PC-3 (cell line): ENCODE measurements at regions not wholly inside any gene's neighbourhood (a gene's known extent, or its start where the extent isn't known, plus 50 kb on each side); places are given as distances from the start of the nearest gene placed in this dataset.
"Not testable (repeated sequence)": the region's sequence is repeated elsewhere in the genome, so short reads cannot be mapped to it uniquely, and the experiment has no call there.

Source experiments
- ATAC-seq: fragments of 200-7000 bp; cut with Tn5 transposase; 2 replicates; pipeline ENCODE4 v1.9.1; 2020; ENCODE audit warnings: mild to moderate bottlenecking, moderate library complexity
- BruUV-seq: library from RNA; stranded (reverse); fragments of 400-500 nt; replicated peaks from 2 replicates; lab custom pipeline; 2021; lab: Mats Ljungman, UMichigan
- CTCF ChIA-PET: fragments of 300-600 bp; sonication (Branson Sonifier 250); formaldehyde crosslinking; loops from one replicate; lab custom pipeline; 2022; ENCODE audit warnings: antibody characterized with exemption; lab: Charles Lee
- POLR2A ChIA-PET: fragments of 300-600 bp; sonication (Branson Sonifier 250); formaldehyde crosslinking; loops from one replicate; lab custom pipeline; 2022; ENCODE audit warnings: antibody characterized with exemption; ENCODE audit not compliant: unreplicated experiment; lab: Charles Lee
- DNase-seq: peaks from one replicate; pipeline ENCODE4 v3.0.0-alpha.2; 2015
- H2AFZ ChIP-seq: fragments of 300-600 bp; sonication (generic); 2 replicates; pipeline ENCODE4 v1.6.0; 2016; ENCODE audit warnings: antibody characterized with exemption, low read length
- H3F3A ChIP-seq: fragments of 300-600 bp; sonication (generic); one replicate; pipeline ENCODE4 v1.6.0; 2017; ENCODE audit warnings: antibody characterized with exemption, low read length, control low read depth, mild to moderate bottlenecking; ENCODE audit not compliant: unreplicated experiment
- H3K27ac ChIP-seq: fragments of 300-600 bp; sonication (generic); 2 replicates; pipeline ENCODE4 v1.5.1; 2016; ENCODE audit warnings: mild to moderate bottlenecking, low read length
- H3K27me3 ChIP-seq: fragments of 300-600 bp; sonication (generic); 2 replicates; pipeline ENCODE4 v1.6.1; 2016; ENCODE audit warnings: low read length, mixed read lengths
- H3K36me3 ChIP-seq: fragments of 300-600 bp; sonication (generic); 2 replicates; pipeline ENCODE4 v1.6.1; 2016; ENCODE audit warnings: low read depth, mixed run types, low read length, mixed read lengths
- H3K4me1 ChIP-seq: fragments of 300-600 bp; sonication (generic); 2 replicates; pipeline ENCODE4 v1.5.1; 2016; ENCODE audit warnings: low read length; ENCODE audit not compliant: insufficient read depth
- H3K4me2 ChIP-seq: fragments of 300-600 bp; sonication (generic); 2 replicates; pipeline ENCODE4 v1.6.0; 2016; ENCODE audit warnings: low read length
- H3K4me3 ChIP-seq: fragments of 300-600 bp; sonication (generic); 2 replicates; pipeline ENCODE4 v1.5.1; 2016; ENCODE audit warnings: mild to moderate bottlenecking, low read length, mixed read lengths
- H3K79me2 ChIP-seq: fragments of 300-600 bp; sonication (generic); 2 replicates; pipeline ENCODE4 v1.6.1; 2017; ENCODE audit warnings: low read length, mixed read lengths
- H3K9ac ChIP-seq: fragments of 300-600 bp; sonication (generic); 2 replicates; pipeline ENCODE4 v1.6.0; 2016; ENCODE audit warnings: mild to moderate bottlenecking, low read length
- H3K9me2 ChIP-seq: fragments of 300-600 bp; sonication (generic); replicated peaks from 2 replicates; pipeline ENCODE4 v1.6.1; 2016; ENCODE audit warnings: mixed run types, low read length, mixed read lengths
- H3K9me3 ChIP-seq: fragments of 300-600 bp; sonication (generic); 2 replicates; pipeline ENCODE4 v1.6.1; 2016; ENCODE audit warnings: low read length, mixed read lengths
- H4K20me1 ChIP-seq: fragments of 300-600 bp; sonication (generic); 2 replicates; pipeline ENCODE4 v1.6.1; 2016; ENCODE audit warnings: low read length, mixed read lengths
- CTCF ChIP-seq: fragments of 300-600 bp; sonication (generic); conservative IDR thresholded peaks from 2 replicates; pipeline ENCODE4 v1.5.1; 2017; ENCODE audit warnings: antibody characterized with exemption, low read depth, mild to moderate bottlenecking, low read length
- EZH2 ChIP-seq: fragments of 300-600 bp; sonication (generic); IDR thresholded peaks from one replicate; pipeline ENCODE4 v1.6.1; 2017; ENCODE audit warnings: antibody characterized with exemption, mild to moderate bottlenecking, low read length; ENCODE audit not compliant: unreplicated experiment
- EZH2phosphoT487 ChIP-seq: fragments of 300-600 bp; sonication (generic); IDR thresholded peaks from 2 replicates; pipeline ENCODE4 v1.6.1; 2018; ENCODE audit warnings: mild to moderate bottlenecking, antibody characterized with exemption, low read length, borderline replicate concordance
- intact Hi-C: fragments of 100-400 bp; cut with micrococcal nuclease; formaldehyde crosslinking; loops from 2 replicates; pipeline ENCODE4 v1.9.0; 2023

GRCh38 chr7:115210552-115210951, 288.7 kb downstream of the MDFIC start:
- ATAC-seq, result no peak
- Histone ChIP-seq H3K27me3 (no peaks in the 10 kb centered on the region), H3K4me2 (no peak overlapping the region), H4K20me1 (no peaks in the 10 kb centered on the region), H3F3A (no peaks in the 10 kb centered on the region), H3K79me2 (no peaks in the 10 kb centered on the region), H2AFZ (no peak overlapping the region), H3K36me3 (no peaks in the 10 kb centered on the region), H3K27ac (no peak overlapping the region), H3K9me2 (no peaks in the 10 kb centered on the region), H3K9ac (no peak overlapping the region), H3K9me3 (no peaks in the 10 kb centered on the region), H3K4me1 (no peaks in the 10 kb centered on the region; the same call in 1 of the 2 replicates), H3K4me3 (no peak overlapping the region)
- ChIA-PET CTCF (no interaction called here), POLR2A (no interaction called here)
- no peak for TF ChIP-seq CTCF
- no TSS peak for BruUV-seq
- intact Hi-C loops, result loop anchor here (10.0 kb wide), 2 partner anchors 556 to 786 kb away; no protein-coding TSS in a partner anchor
- DNase-seq, result no peak

- Histone ChIP-seq H3F3A (no peaks in the 10 kb centered on the region), H3K27me3 (no peaks in the 10 kb centered on the region), H3K4me2 (no peak overlapping the region), H3K36me3 (no peaks in the 10 kb centered on the region), H3K79me2 (no peaks in the 10 kb centered on the region), H2AFZ (no peak overlapping the region), H3K4me3 (no peak overlapping the region), H3K9me2 (no peaks in the 10 kb centered on the region), H3K4me1 (no peaks in the 10 kb centered on the region; the same call in 1 of the 2 replicates), H4K20me1 (no peaks in the 10 kb centered on the region), H3K27ac (no peak overlapping the region), H3K9ac (no peak overlapping the region), H3K9me3 (no peaks in the 10 kb centered on the region)
- intact Hi-C loops, result no loop called here
- no TSS peak for BruUV-seq
- ATAC-seq, result peak; percentile 37; the same call in 1 of the 2 replicates
- ChIA-PET POLR2A (no interaction called here), CTCF (no interaction called here)
- no peak for TF ChIP-seq CTCF
- TF ChIP-seq EZH2, result no peak
- no peak for TF ChIP-seq EZH2phosphoT487
- peak; percentile 56 for DNase-seq
These were observed 287.0 kb downstream of the MDFIC start for GRCh38 chr7:115208710-115209560.

- H3K4me1 ChIP-seq, H3K27ac ChIP-seq, DNase-seq, POLR2A ChIA-PET, intact Hi-C loops, H3K4me3 ChIP-seq, H3K36me3 ChIP-seq, H3K4me2 ChIP-seq, H3K79me2 ChIP-seq, H3F3A ChIP-seq, H2AFZ ChIP-seq, H3K9me2 ChIP-seq, H3K27me3 ChIP-seq, ATAC-seq, BruUV-seq, H3K9ac ChIP-seq, H3K9me3 ChIP-seq, CTCF ChIA-PET, H4K20me1 ChIP-seq: not testable (repeated sequence)
These were observed 284.5 kb downstream of the MDFIC start for GRCh38 chr7:115206374-115206773.
